K562 (cell line): ENCODE measurements at regions not wholly inside any gene's neighbourhood (a gene's known extent, or its start where the extent isn't known, plus 50 kb on each side); places are given as distances from the start of the nearest gene placed in this dataset.

Source experiments
- EP300 ChIP-seq: IDR thresholded peaks from 2 replicates; pipeline ENCODE4 v1.6.1; 2012; ENCODE audit warnings: low read length, improper control_type of control experiment
- PHB2 ChIP-seq: fragments of 450-650 bp; IDR thresholded peaks from 2 replicates; pipeline ENCODE4 v1.6.1; 2017; ENCODE audit warnings: low read depth
- POLR2A ChIP-seq: fragments of 450-650 bp; conservative IDR thresholded peaks from 2 replicates; pipeline ENCODE4 v1.6.1; 2016
- SIN3A ChIP-seq, 2 experiments: fragments of 150-350 bp in 1 of 2; IDR thresholded peaks; 2 replicates each; pipeline ENCODE4 v1.6.1; 2011 to 2016; ENCODE audit warnings: borderline replicate concordance in 2 of 2, low read depth in 2 of 2, low read length in 2 of 2, mild to moderate bottlenecking in 2 of 2, moderate library complexity in 2 of 2; ENCODE audit not compliant: control insufficient read depth in 1 of 2
- TAF1 ChIP-seq: IDR thresholded peaks from 2 replicates; pipeline ENCODE4 v1.6.1; 2011; ENCODE audit warnings: mild to moderate bottlenecking, low read length, moderate library complexity; ENCODE audit not compliant: insufficient read depth, control insufficient read depth, severe bottlenecking; ENCODE audit errors: extremely low read depth
- ZFX ChIP-seq: sonication (generic); formaldehyde crosslinking; IDR thresholded peaks from 2 replicates; pipeline ENCODE4 v1.8.0; 2022; ENCODE audit warnings: mild to moderate bottlenecking, missing genetic modification reagents, moderate library complexity
- TF ChIP-seq, protein P1 (sequence below), 3 experiments: IDR thresholded peaks in 2 of 3; conservative IDR thresholded peaks in 1 of 3; 2 replicates each; pipeline ENCODE4 v1.5.1; 2011 to 2012; ENCODE audit warnings: low read length in 3 of 3, mild to moderate bottlenecking in 3 of 3, control low read depth in 2 of 3, improper control_type of control experiment in 1 of 3, inconsistent platforms in 1 of 3, low read depth in 1 of 3, mixed read lengths in 1 of 3, moderate library complexity in 1 of 3; ENCODE audit not compliant: insufficient read depth in 2 of 3
- TF ChIP-seq, protein P2 (sequence below): sonication (generic); formaldehyde crosslinking; IDR thresholded peaks from 2 replicates; pipeline ENCODE4 v1.8.1; 2023; ENCODE audit warnings: mild to moderate bottlenecking, missing genetic modification reagents
- TF ChIP-seq, protein P3 (sequence below), 2 experiments: fragments of 450-650 bp; formaldehyde crosslinking in 1 of 2; IDR thresholded peaks; 2 replicates each; pipeline versions ENCODE4 v1.4.0 to v1.6.1; 2014 to 2020; ENCODE audit warnings: mild to moderate bottlenecking in 2 of 2, borderline replicate concordance in 1 of 2, low read depth in 1 of 2

DNA sequence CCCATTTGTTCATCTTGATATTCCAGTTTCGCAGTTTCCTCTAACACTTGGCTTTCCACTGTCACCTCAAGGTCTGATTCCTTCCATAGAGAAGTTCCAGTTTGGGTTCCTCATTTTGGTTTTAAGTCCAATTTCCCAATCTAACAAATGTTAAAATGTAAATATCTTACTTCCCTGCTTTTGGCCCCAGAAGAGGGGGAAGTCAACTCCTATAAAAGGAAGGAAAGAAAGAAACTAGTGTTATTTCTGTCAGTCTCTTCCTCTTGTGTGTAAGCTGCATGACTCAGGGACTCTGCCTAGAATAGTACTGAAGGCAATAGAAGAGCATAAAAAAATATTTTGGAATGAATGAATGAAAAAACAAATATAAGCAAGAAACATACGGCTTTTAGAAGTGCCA, 127.5 kb upstream of the CCNG1 start:
- TF ChIP-seq TAF1 (no peak), SIN3A (IDR thresholded peaks at IDR 0.05; ENCODE audit: borderline replicate concordance in 2 of 2, control insufficient read depth in 1 of 2, low read depth in 2 of 2, low read length in 2 of 2) (no peak), POLR2A (no peak), PHB2 (no peak), ZFX (CRISPR knock-in tag) (no peak), EP300 (no peak)
- TF ChIP-seq, protein P1, sequence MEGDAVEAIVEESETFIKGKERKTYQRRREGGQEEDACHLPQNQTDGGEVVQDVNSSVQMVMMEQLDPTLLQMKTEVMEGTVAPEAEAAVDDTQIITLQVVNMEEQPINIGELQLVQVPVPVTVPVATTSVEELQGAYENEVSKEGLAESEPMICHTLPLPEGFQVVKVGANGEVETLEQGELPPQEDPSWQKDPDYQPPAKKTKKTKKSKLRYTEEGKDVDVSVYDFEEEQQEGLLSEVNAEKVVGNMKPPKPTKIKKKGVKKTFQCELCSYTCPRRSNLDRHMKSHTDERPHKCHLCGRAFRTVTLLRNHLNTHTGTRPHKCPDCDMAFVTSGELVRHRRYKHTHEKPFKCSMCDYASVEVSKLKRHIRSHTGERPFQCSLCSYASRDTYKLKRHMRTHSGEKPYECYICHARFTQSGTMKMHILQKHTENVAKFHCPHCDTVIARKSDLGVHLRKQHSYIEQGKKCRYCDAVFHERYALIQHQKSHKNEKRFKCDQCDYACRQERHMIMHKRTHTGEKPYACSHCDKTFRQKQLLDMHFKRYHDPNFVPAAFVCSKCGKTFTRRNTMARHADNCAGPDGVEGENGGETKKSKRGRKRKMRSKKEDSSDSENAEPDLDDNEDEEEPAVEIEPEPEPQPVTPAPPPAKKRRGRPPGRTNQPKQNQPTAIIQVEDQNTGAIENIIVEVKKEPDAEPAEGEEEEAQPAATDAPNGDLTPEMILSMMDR (IDR thresholded peaks at IDR 0.05 in 2 of 3, conservative IDR thresholded peaks at IDR 0.05 in 1 of 3; ENCODE audit: insufficient read depth in 2 of 3, low read depth in 1 of 3, low read length in 3 of 3) = no peak
- TF ChIP-seq, protein P2, sequence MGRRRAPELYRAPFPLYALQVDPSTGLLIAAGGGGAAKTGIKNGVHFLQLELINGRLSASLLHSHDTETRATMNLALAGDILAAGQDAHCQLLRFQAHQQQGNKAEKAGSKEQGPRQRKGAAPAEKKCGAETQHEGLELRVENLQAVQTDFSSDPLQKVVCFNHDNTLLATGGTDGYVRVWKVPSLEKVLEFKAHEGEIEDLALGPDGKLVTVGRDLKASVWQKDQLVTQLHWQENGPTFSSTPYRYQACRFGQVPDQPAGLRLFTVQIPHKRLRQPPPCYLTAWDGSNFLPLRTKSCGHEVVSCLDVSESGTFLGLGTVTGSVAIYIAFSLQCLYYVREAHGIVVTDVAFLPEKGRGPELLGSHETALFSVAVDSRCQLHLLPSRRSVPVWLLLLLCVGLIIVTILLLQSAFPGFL (CRISPR knock-in tag) = no peak
- TF ChIP-seq, protein P3, sequence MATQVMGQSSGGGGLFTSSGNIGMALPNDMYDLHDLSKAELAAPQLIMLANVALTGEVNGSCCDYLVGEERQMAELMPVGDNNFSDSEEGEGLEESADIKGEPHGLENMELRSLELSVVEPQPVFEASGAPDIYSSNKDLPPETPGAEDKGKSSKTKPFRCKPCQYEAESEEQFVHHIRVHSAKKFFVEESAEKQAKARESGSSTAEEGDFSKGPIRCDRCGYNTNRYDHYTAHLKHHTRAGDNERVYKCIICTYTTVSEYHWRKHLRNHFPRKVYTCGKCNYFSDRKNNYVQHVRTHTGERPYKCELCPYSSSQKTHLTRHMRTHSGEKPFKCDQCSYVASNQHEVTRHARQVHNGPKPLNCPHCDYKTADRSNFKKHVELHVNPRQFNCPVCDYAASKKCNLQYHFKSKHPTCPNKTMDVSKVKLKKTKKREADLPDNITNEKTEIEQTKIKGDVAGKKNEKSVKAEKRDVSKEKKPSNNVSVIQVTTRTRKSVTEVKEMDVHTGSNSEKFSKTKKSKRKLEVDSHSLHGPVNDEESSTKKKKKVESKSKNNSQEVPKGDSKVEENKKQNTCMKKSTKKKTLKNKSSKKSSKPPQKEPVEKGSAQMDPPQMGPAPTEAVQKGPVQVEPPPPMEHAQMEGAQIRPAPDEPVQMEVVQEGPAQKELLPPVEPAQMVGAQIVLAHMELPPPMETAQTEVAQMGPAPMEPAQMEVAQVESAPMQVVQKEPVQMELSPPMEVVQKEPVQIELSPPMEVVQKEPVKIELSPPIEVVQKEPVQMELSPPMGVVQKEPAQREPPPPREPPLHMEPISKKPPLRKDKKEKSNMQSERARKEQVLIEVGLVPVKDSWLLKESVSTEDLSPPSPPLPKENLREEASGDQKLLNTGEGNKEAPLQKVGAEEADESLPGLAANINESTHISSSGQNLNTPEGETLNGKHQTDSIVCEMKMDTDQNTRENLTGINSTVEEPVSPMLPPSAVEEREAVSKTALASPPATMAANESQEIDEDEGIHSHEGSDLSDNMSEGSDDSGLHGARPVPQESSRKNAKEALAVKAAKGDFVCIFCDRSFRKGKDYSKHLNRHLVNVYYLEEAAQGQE (IDR thresholded peaks at IDR 0.05; ENCODE audit: borderline replicate concordance) = no peak
- TF ChIP-seq, protein P3 (CRISPR knock-in tag; IDR thresholded peaks at IDR 0.05; ENCODE audit: low read depth) = no peak
